ENCODE measurements at regions not wholly inside any gene's neighbourhood (a gene's known extent, or its start where the extent isn't known, plus 50 kb on each side); places are given as distances from the start of the nearest gene placed in this dataset.

DNA sequence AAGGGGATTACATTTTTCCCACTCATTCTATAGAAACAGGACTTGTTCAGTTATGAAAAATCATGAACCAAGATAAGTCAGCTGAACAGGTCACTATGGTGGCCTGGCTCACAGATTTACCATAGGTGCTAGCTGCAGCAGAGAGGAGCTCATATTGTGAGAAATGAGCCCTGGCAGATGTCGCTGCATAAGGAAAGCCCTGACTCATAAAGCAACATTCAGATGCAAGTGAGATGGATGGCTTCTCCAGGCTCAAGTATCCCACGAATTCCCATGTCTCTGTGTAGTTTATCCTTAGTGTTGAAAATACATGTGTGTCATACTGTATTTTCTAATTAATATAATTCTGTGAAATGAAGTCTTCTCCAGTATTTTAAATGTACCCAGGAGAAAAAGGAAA is 115.0 kb upstream of the LHCGR start:
- Mint-ChIP-seq H3K36me3 (ENCODE audit: low read depth, unreplicated experiment) (no peaks in the 10 kb centered on the region), H3K27me3 (ENCODE audit: low read depth, unreplicated experiment) (peaks cover 2% of the 10 kb centered on the region), H3K27ac (ENCODE audit: unreplicated experiment) (no peak overlapping the region), H3K4me1 (ENCODE audit: low read depth, unreplicated experiment) (peaks cover 2% of the 10 kb centered on the region), H3K4me3 (ENCODE audit: unreplicated experiment) (no peak overlapping the region), H3K9me3 (ENCODE audit: unreplicated experiment) (no peaks in the 10 kb centered on the region)
- H3K9me3 ChIP-seq (ENCODE audit: insufficient read depth, low read depth, low read length) = no peaks in the 10 kb centered on the region
- H3K36me3 ChIP-seq (ENCODE audit: insufficient read depth, low read length) = no peaks in the 10 kb centered on the region
- peak; percentile 41 for DNase-seq (ENCODE audit: low read depth)
- no peak overlapping the region for H3K27ac ChIP-seq (ENCODE audit: low read depth, low read length)
- no peaks in the 10 kb centered on the region for H3K27me3 ChIP-seq (ENCODE audit: insufficient read depth, low read length)
- no peak for FAIRE-seq
- H4K20me1 ChIP-seq (ENCODE audit: insufficient read depth, low read length) = no peaks in the 10 kb centered on the region
- TF ChIP-seq EZH2 (IDR thresholded peaks at IDR 0.05; ENCODE audit: insufficient read depth, low read length) = no peak
- TF ChIP-seq, protein P1, sequence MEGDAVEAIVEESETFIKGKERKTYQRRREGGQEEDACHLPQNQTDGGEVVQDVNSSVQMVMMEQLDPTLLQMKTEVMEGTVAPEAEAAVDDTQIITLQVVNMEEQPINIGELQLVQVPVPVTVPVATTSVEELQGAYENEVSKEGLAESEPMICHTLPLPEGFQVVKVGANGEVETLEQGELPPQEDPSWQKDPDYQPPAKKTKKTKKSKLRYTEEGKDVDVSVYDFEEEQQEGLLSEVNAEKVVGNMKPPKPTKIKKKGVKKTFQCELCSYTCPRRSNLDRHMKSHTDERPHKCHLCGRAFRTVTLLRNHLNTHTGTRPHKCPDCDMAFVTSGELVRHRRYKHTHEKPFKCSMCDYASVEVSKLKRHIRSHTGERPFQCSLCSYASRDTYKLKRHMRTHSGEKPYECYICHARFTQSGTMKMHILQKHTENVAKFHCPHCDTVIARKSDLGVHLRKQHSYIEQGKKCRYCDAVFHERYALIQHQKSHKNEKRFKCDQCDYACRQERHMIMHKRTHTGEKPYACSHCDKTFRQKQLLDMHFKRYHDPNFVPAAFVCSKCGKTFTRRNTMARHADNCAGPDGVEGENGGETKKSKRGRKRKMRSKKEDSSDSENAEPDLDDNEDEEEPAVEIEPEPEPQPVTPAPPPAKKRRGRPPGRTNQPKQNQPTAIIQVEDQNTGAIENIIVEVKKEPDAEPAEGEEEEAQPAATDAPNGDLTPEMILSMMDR (IDR thresholded peaks at IDR 0.05; ENCODE audit: insufficient read depth, low read depth, low read length) = no peak
- no peak overlapping the region for H3K9ac ChIP-seq (ENCODE audit: low read length)
- no peak overlapping the region for H3K4me2 ChIP-seq (ENCODE audit: low read length)
- no peak overlapping the region for H3K4me3 ChIP-seq (ENCODE audit: insufficient read depth, low read depth, low read length)
- no peaks in the 10 kb centered on the region for H3K4me1 ChIP-seq (ENCODE audit: insufficient read depth, low read length)
- no peaks in the 10 kb centered on the region for H3K79me2 ChIP-seq (ENCODE audit: insufficient read depth, low read length)
- no peak overlapping the region for H2AFZ ChIP-seq (ENCODE audit: low read depth, low read length)

DNA sequence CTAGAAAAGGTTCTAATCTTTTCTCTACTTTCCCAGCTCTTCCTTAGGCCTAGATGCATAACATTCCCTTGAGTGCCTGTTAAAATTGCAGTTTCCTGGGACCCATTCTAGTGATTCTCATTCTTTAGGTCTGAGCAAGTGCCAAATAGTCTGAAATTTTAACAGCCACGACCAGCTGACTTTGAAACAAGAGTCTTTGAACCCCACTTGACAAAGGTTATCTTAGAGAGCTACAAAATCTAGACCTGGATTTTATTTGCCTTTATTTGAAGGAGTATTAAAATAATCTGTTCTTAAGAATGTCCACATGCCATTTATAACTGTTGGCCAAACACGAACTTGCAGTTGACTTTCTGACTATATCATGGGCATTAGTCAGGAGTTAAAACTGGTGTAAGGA is 110.2 kb upstream of the LHCGR start:
- H3K4me3 Mint-ChIP-seq (ENCODE audit: unreplicated experiment) = no peak overlapping the region

GRCh38 chr2:48860380-48860779 is 104.9 kb upstream of the LHCGR start:
- no peak overlapping the region for H2AFZ ChIP-seq (ENCODE audit: low read depth, low read length)
- H3K4me1 Mint-ChIP-seq (ENCODE audit: low read depth, unreplicated experiment) = peaks cover 3% of the 10 kb centered on the region
- no peaks in the 10 kb centered on the region for H4K20me1 ChIP-seq (ENCODE audit: insufficient read depth, low read length)
- no peaks in the 10 kb centered on the region for H3K36me3 Mint-ChIP-seq (ENCODE audit: low read depth, unreplicated experiment)
- H3K27ac Mint-ChIP-seq (ENCODE audit: unreplicated experiment) = no peak overlapping the region
- no peak for TF ChIP-seq EZH2 (IDR thresholded peaks at IDR 0.05; ENCODE audit: insufficient read depth, low read length)
- TF ChIP-seq, protein P1 (IDR thresholded peaks at IDR 0.05; ENCODE audit: insufficient read depth, low read depth, low read length) = no peak
- no peaks in the 10 kb centered on the region for H3K79me2 ChIP-seq (ENCODE audit: insufficient read depth, low read length)
- no peak overlapping the region for H3K27ac ChIP-seq (ENCODE audit: low read depth, low read length)
- no peaks in the 10 kb centered on the region for H3K9me3 ChIP-seq (ENCODE audit: insufficient read depth, low read depth, low read length)
- H3K27me3 Mint-ChIP-seq (ENCODE audit: low read depth, unreplicated experiment) = peaks cover 7% of the 10 kb centered on the region
- H3K4me1 ChIP-seq (ENCODE audit: insufficient read depth, low read length) = no peaks in the 10 kb centered on the region
- H3K4me2 ChIP-seq (ENCODE audit: low read length) = no peak overlapping the region
- H3K9ac ChIP-seq (ENCODE audit: low read length) = no peak overlapping the region
- no peak overlapping the region for H3K4me3 Mint-ChIP-seq (ENCODE audit: unreplicated experiment)
- no peaks in the 10 kb centered on the region for H3K36me3 ChIP-seq (ENCODE audit: insufficient read depth, low read length)
- H3K4me3 ChIP-seq (ENCODE audit: insufficient read depth, low read depth, low read length) = no peak overlapping the region
- no peaks in the 10 kb centered on the region for H3K9me3 Mint-ChIP-seq (ENCODE audit: unreplicated experiment)
- no peaks in the 10 kb centered on the region for H3K27me3 ChIP-seq (ENCODE audit: insufficient read depth, low read length)
- no peak for DNase-seq (ENCODE audit: low read depth)
- FAIRE-seq = no peak

More for the DNA sequence above, 110.2 kb upstream of the LHCGR start:
- no peaks in the 10 kb centered on the region for H3K79me2 ChIP-seq (ENCODE audit: insufficient read depth, low read length)
- no peaks in the 10 kb centered on the region for H3K36me3 Mint-ChIP-seq (ENCODE audit: low read depth, unreplicated experiment)
- H3K9me3 Mint-ChIP-seq (ENCODE audit: unreplicated experiment) = no peaks in the 10 kb centered on the region
- no peak overlapping the region for H3K4me3 ChIP-seq (ENCODE audit: insufficient read depth, low read depth, low read length)
- H4K20me1 ChIP-seq (ENCODE audit: insufficient read depth, low read length) = no peaks in the 10 kb centered on the region
- H3K27ac ChIP-seq (ENCODE audit: low read depth, low read length) = no peak overlapping the region
- no peak for DNase-seq (ENCODE audit: low read depth)
- H3K4me1 Mint-ChIP-seq (ENCODE audit: low read depth, unreplicated experiment) = peaks cover 1% of the 10 kb centered on the region
- H3K4me1 ChIP-seq (ENCODE audit: insufficient read depth, low read length) = no peaks in the 10 kb centered on the region
- TF ChIP-seq EZH2 (IDR thresholded peaks at IDR 0.05; ENCODE audit: insufficient read depth, low read length) = no peak
- TF ChIP-seq, protein P1 (IDR thresholded peaks at IDR 0.05; ENCODE audit: insufficient read depth, low read depth, low read length) = no peak
- H3K27me3 Mint-ChIP-seq (ENCODE audit: low read depth, unreplicated experiment) = peaks cover 3% of the 10 kb centered on the region
- H3K9me3 ChIP-seq (ENCODE audit: insufficient read depth, low read depth, low read length) = no peaks in the 10 kb centered on the region
- no peak overlapping the region for H3K4me2 ChIP-seq (ENCODE audit: low read length)
- no peaks in the 10 kb centered on the region for H3K27me3 ChIP-seq (ENCODE audit: insufficient read depth, low read length)
- no peak overlapping the region for H3K27ac Mint-ChIP-seq (ENCODE audit: unreplicated experiment)
- H2AFZ ChIP-seq (ENCODE audit: low read depth, low read length) = no peak overlapping the region
- H3K36me3 ChIP-seq (ENCODE audit: insufficient read depth, low read length) = no peaks in the 10 kb centered on the region
- no peak for FAIRE-seq
- H3K9ac ChIP-seq (ENCODE audit: low read length) = no peak overlapping the region
